ENCODE measurements at regions not wholly inside any gene's neighbourhood (a gene's known extent, or its start where the extent isn't known, plus 50 kb on each side); places are given as distances from the start of the nearest gene placed in this dataset.
A peak's percentile ranks its signal among the peaks of the same experiment; 100 is the strongest.

GRCh38 chr7:51528172-51528571 is 211.6 kb upstream of the COBL start:
- H3K27ac Mint-ChIP-seq, result no peak overlapping the region
- H3K4me1 Mint-ChIP-seq, result no peaks in the 10 kb centered on the region
- Histone ChIP-seq H3K9ac (no peak overlapping the region), H3K27me3 (no peaks in the 10 kb centered on the region), H3K36me3 (no peaks in the 10 kb centered on the region), H4K20me1 (ENCODE audit: low read depth) (no peaks in the 10 kb centered on the region), H2AFZ (replicated peaks) (no peak overlapping the region), H3K79me2 (ENCODE audit: low read depth) (no peaks in the 10 kb centered on the region), H3K4me1 (peaks cover under 1% of the 10 kb centered on the region), H3K4me3 (no peak overlapping the region), H3F3A (ENCODE audit: low read depth) (no peaks in the 10 kb centered on the region), H3K9me3 (ENCODE audit: low read depth) (no peaks in the 10 kb centered on the region), H3K27ac (no peak overlapping the region), H3K4me2 (no peak overlapping the region)
- no peaks in the 10 kb centered on the region for H3K36me3 Mint-ChIP-seq
- H3K27me3 Mint-ChIP-seq (ENCODE audit: insufficient read depth, low read depth), result peaks cover 3% of the 10 kb centered on the region
- no peak overlapping the region for H3K4me3 Mint-ChIP-seq
- no peak for TF ChIP-seq EZH2phosphoT487 (IDR thresholded peaks at IDR 0.05)
- no peak for TF ChIP-seq CTCF (IDR thresholded peaks at IDR 0.05)
- TF ChIP-seq EZH2 (IDR thresholded peaks at IDR 0.05), result no peak
- H3K9me3 Mint-ChIP-seq, result no peaks in the 10 kb centered on the region
- DNase-seq (ENCODE audit: low spot score), result no peak

- Histone ChIP-seq H3K9me3 (ENCODE audit: low read depth) (no peaks in the 10 kb centered on the region), H3K9ac (no peak overlapping the region), H3K4me3 (no peak overlapping the region), H3K36me3 (no peaks in the 10 kb centered on the region), H3K79me2 (ENCODE audit: low read depth) (no peaks in the 10 kb centered on the region), H3K4me1 (peaks cover 12% of the 10 kb centered on the region), H3K27ac (no peak overlapping the region), H3K4me2 (no peak overlapping the region), H3K27me3 (no peaks in the 10 kb centered on the region), H3F3A (ENCODE audit: low read depth) (no peaks in the 10 kb centered on the region), H4K20me1 (ENCODE audit: low read depth) (no peaks in the 10 kb centered on the region), H2AFZ (replicated peaks) (no peak overlapping the region)
- Mint-ChIP-seq H3K4me1 (peaks cover 28% of the 10 kb centered on the region), H3K36me3 (no peaks in the 10 kb centered on the region), H3K27me3 (ENCODE audit: insufficient read depth, low read depth) (peaks cover 3% of the 10 kb centered on the region), H3K9me3 (no peaks in the 10 kb centered on the region), H3K4me3 (no peak overlapping the region), H3K27ac (peak overlapping the region; percentile 38)
- TF ChIP-seq EZH2phosphoT487 (IDR thresholded peaks at IDR 0.05) (no peak), EZH2 (IDR thresholded peaks at IDR 0.05) (no peak), CTCF (IDR thresholded peaks at IDR 0.05) (no peak)
- no peak for DNase-seq (ENCODE audit: low spot score)
Measured at GRCh38 chr7:51521694-51522312, 205.2 kb upstream of the COBL start.

GRCh38 chr7:51521054-51521453 is 204.4 kb upstream of the COBL start:
- Mint-ChIP-seq H3K9me3 (no peaks in the 10 kb centered on the region), H3K4me3 (no peak overlapping the region), H3K36me3 (no peaks in the 10 kb centered on the region), H3K27ac (no peak overlapping the region), H3K27me3 (ENCODE audit: insufficient read depth, low read depth) (peaks cover 3% of the 10 kb centered on the region), H3K4me1 (peaks cover 28% of the 10 kb centered on the region)
- DNase-seq (ENCODE audit: low spot score), result no peak
- no peaks in the 10 kb centered on the region for H3F3A ChIP-seq (ENCODE audit: low read depth)
- H2AFZ ChIP-seq (replicated peaks), result no peak overlapping the region
- no peak overlapping the region for H3K9ac ChIP-seq
- TF ChIP-seq CTCF (IDR thresholded peaks at IDR 0.05) (no peak), EZH2 (IDR thresholded peaks at IDR 0.05) (no peak), EZH2phosphoT487 (IDR thresholded peaks at IDR 0.05) (no peak)
- H3K79me2 ChIP-seq (ENCODE audit: low read depth), result no peaks in the 10 kb centered on the region
- no peaks in the 10 kb centered on the region for H3K9me3 ChIP-seq (ENCODE audit: low read depth)
- H3K4me1 ChIP-seq, result peaks cover 12% of the 10 kb centered on the region
- H3K36me3 ChIP-seq, result no peaks in the 10 kb centered on the region
- no peak overlapping the region for H3K27ac ChIP-seq
- no peaks in the 10 kb centered on the region for H3K27me3 ChIP-seq
- H4K20me1 ChIP-seq (ENCODE audit: low read depth), result no peaks in the 10 kb centered on the region
- no peak overlapping the region for H3K4me3 ChIP-seq
- no peak overlapping the region for H3K4me2 ChIP-seq

Data from neural progenitor cell (in vitro differentiated cells).